IPS-NIHi7 (cell line): ENCODE measurements at regions not wholly inside any gene's neighbourhood (a gene's known extent, or its start where the extent isn't known, plus 50 kb on each side); places are given as distances from the start of the nearest gene placed in this dataset.
A peak's percentile ranks its signal among the peaks of the same experiment; 100 is the strongest.

ENCODE experiments used
- DNase-seq: peaks from one replicate; pipeline ENCODE4 v3.0.0; 2012; ENCODE audit warnings: mixed read lengths; ENCODE audit errors: extremely low spot score

- no peak for DNase-seq
Observed at GRCh38 chr4:23741681-23742191, 148.1 kb downstream of the PPARGC1A start.

GRCh38 chr4:23737571-23737970, 152.3 kb downstream of the PPARGC1A start:
- no peak for DNase-seq

- DNase-seq, result no peak
Observed at GRCh38 chr4:23736466-23736865, 153.4 kb downstream of the PPARGC1A start.

- DNase-seq, result no peak
Observed at GRCh38 chr4:23734000-23734399, 155.8 kb downstream of the PPARGC1A start.

GRCh38 chr4:23733476-23733875, 156.4 kb downstream of the PPARGC1A start:
- DNase-seq, result no peak

- DNase-seq, result no peak
Observed at GRCh38 chr4:23730998-23731397, 158.8 kb downstream of the PPARGC1A start.

- no peak for DNase-seq
Observed at GRCh38 chr4:23728971-23729370, 160.9 kb downstream of the PPARGC1A start.

GRCh38 chr4:23728393-23728792, 161.5 kb downstream of the PPARGC1A start:
- DNase-seq, result peak; percentile 11

- DNase-seq, result no peak
Observed at GRCh38 chr4:23720556-23720955, 169.3 kb downstream of the PPARGC1A start.

GRCh38 chr4:23718435-23718834, 171.4 kb downstream of the PPARGC1A start:
- DNase-seq, result no peak

GRCh38 chr4:23717528-23718248, 172.2 kb downstream of the PPARGC1A start:
- DNase-seq, result peak; percentile 61

- no peak for DNase-seq
Observed at GRCh38 chr4:23710298-23710697, 179.5 kb downstream of the PPARGC1A start.

GRCh38 chr4:23707652-23708026, 182.2 kb downstream of the PPARGC1A start:
- no peak for DNase-seq

GRCh38 chr4:23706972-23707651, 182.7 kb downstream of the PPARGC1A start:
- DNase-seq, result no peak

GRCh38 chr4:23700197-23700596, 189.7 kb downstream of the PPARGC1A start:
- no peak for DNase-seq

GRCh38 chr4:23697722-23698121, 192.1 kb downstream of the PPARGC1A start:
- no peak for DNase-seq

- DNase-seq, result no peak
Observed at GRCh38 chr4:23697001-23697528, 192.8 kb downstream of the PPARGC1A start.

GRCh38 chr4:23686169-23686897, 203.5 kb downstream of the PPARGC1A start:
- no peak for DNase-seq

- DNase-seq, result no peak
Observed at GRCh38 chr4:23685471-23685870, 204.4 kb downstream of the PPARGC1A start.

GRCh38 chr4:23680671-23681518, 209.0 kb downstream of the PPARGC1A start:
- DNase-seq, result no peak

GRCh38 chr4:23674694-23675093, 215.2 kb downstream of the PPARGC1A start:
- no peak for DNase-seq
